ENCODE measurements at regions not wholly inside any gene's neighbourhood (a gene's known extent, or its start where the extent isn't known, plus 50 kb on each side); places are given as distances from the start of the nearest gene placed in this dataset.

DNA sequence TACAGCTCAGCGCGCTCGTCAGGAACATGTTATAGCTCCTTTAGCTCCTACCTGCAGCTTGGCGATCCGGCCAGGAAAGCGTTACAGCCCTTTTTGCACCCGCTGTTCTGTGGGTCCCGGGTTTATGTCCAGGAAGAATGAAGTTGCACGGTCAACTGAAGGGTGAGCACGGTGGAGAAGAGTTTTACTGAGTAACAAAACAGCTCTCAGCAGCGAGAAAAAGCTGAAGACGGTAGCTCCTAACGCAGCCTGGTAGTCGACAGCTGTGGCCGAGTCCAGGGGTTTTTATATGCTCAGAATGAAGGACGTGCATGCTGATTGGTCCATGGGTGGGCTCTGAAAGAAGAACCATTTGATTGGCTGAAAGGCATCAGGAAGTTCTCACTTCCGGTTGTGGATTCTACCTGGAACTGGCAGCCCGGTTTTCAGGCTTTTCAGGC, 1830.1 kb upstream of the NUDT12 start:
- no peak overlapping the region for H2BK15ac ChIP-seq (ENCODE audit: low read depth, low read length)
- no peaks in the 10 kb centered on the region for H3K9me1 ChIP-seq (ENCODE audit: insufficient read depth, low read length)
- no peak overlapping the region for H2AFZ ChIP-seq (replicated peaks; ENCODE audit: low read length, poor library complexity)
- no peak overlapping the region for H3K9ac ChIP-seq (ENCODE audit: low read depth, low read length)
- no peaks in the 10 kb centered on the region for H4K20me1 ChIP-seq (ENCODE audit: insufficient read depth, low read length)
- no peak overlapping the region for H3K4ac ChIP-seq (ENCODE audit: low read depth, low read length)
- H3K56ac ChIP-seq (ENCODE audit: extremely low read depth, insufficient read depth, low read length), result no peak overlapping the region
- no peak overlapping the region for H2AK9ac ChIP-seq (replicated peaks; ENCODE audit: low read depth, low read length, poor library complexity)
- no peak overlapping the region for H4K91ac ChIP-seq (ENCODE audit: insufficient read depth, low read depth, low read length)
- no peaks in the 10 kb centered on the region for H3K36me3 ChIP-seq (ENCODE audit: control insufficient read depth, insufficient read depth, low read length)
- H3K4me1 ChIP-seq (ENCODE audit: control insufficient read depth, insufficient read depth, low read length), result no peaks in the 10 kb centered on the region
- no peak overlapping the region for H3K14ac ChIP-seq (replicated peaks; ENCODE audit: low read depth, low read length)
- CTCF ChIA-PET, result no interaction called here
- POLR2A ChIA-PET (ENCODE audit: unreplicated experiment), result no interaction called here
- ATAC-seq (ENCODE audit: low read depth), result no peak
- H3K18ac ChIP-seq (ENCODE audit: low read depth, low read length), result no peak overlapping the region
- H3K23ac ChIP-seq (ENCODE audit: low read depth, low read length), result no peak overlapping the region
- H2AK5ac ChIP-seq (ENCODE audit: low read depth, low read length), result no peak overlapping the region
- H2BK20ac ChIP-seq (ENCODE audit: low read depth, low read length), result no peak overlapping the region
- H3K27ac ChIP-seq (ENCODE audit: insufficient read depth, low read length), result no peak overlapping the region
- peaks cover 13% of the 10 kb centered on the region for H3K9me3 ChIP-seq (ENCODE audit: control insufficient read depth, insufficient read depth, low read length)
- H4K5ac ChIP-seq (ENCODE audit: low read depth, low read length), result no peak overlapping the region
- no TSS peak for BruUV-seq (replicated peaks)
- H2BK5ac ChIP-seq (ENCODE audit: low read depth, low read length, poor library complexity, severe bottlenecking), result no peak overlapping the region
- H4K8ac ChIP-seq (ENCODE audit: low read depth in 2 of 2, low read length in 2 of 2), result no peak overlapping the region
- H3K27me3 ChIP-seq (ENCODE audit: control insufficient read depth, insufficient read depth, low read length), result no peaks in the 10 kb centered on the region
- 83% methylated on average over 9 of the region's 18 CpGs; no CpG with 5 or more reads in 1 of the 2 experiments for WGBS, 2 experiments (ENCODE audit: extremely low coverage in 2 of 2, insufficient read length in 1 of 2)
- intact Hi-C loops (cut with micrococcal nuclease), result no loop called here
- H2BK120ac ChIP-seq (ENCODE audit: low read depth, low read length), result no peak overlapping the region
- dilution Hi-C loops (cut with HindIII; ENCODE audit: low sequenced_read_pairs, unreplicated experiment), result no loop called here
- no peak overlapping the region for H3K4me3 ChIP-seq (ENCODE audit: insufficient read depth, low read depth, low read length)
- no peaks in the 10 kb centered on the region for H3K79me1 ChIP-seq (ENCODE audit: low read depth in 1 of 2, low read length in 2 of 2)
- in situ Hi-C loops (cut with MboI; ENCODE audit: low sequenced_read_pairs), result no loop called here
- DNase-seq, result no peak
- TF ChIP-seq RCOR1 (IDR thresholded peaks at IDR 0.05; ENCODE audit: insufficient replicate concordance, low read length), result no peak
- H3K4me2 ChIP-seq (ENCODE audit: low read depth, low read length), result no peak overlapping the region

Measured in IMR-90 (cell line).